Karpas-422 (cell line): ENCODE measurements at regions not wholly inside any gene's neighbourhood (a gene's known extent, or its start where the extent isn't known, plus 50 kb on each side); places are given as distances from the start of the nearest gene placed in this dataset.

Experiments
- DNase-seq: peaks from one replicate; pipeline ENCODE4 v3.0.0-alpha.2; 2015
- H2AFZ ChIP-seq: fragments of 200-600 bp; sonication (generic); 2 replicates; pipeline ENCODE4 v1.6.1; 2014; ENCODE audit warnings: antibody characterized with exemption, low read length, mixed read lengths
- H3K27ac ChIP-seq: fragments of 200-600 bp; sonication (generic); 2 replicates; pipeline ENCODE4 v1.5.1; 2014; ENCODE audit warnings: mild to moderate bottlenecking, low read length, moderate library complexity
- H3K27me3 ChIP-seq: fragments of 200-600 bp; sonication (generic); 2 replicates; pipeline ENCODE4 v1.6.1; 2014; ENCODE audit warnings: low read length, mixed read lengths
- H3K36me3 ChIP-seq: fragments of 200-600 bp; sonication (generic); 2 replicates; pipeline ENCODE4 v1.6.1; 2014; ENCODE audit warnings: low read length, mixed read lengths; ENCODE audit not compliant: insufficient read depth
- H3K4me1 ChIP-seq: fragments of 200-600 bp; sonication (generic); 2 replicates; pipeline ENCODE4 v1.6.1; 2014; ENCODE audit warnings: mild to moderate bottlenecking, low read length, mixed read lengths
- H3K4me2 ChIP-seq: fragments of 200-600 bp; sonication (generic); 2 replicates; pipeline ENCODE4 v1.6.1; 2014; ENCODE audit warnings: low read length, low read depth, mild to moderate bottlenecking; ENCODE audit not compliant: poor library complexity, severe bottlenecking
- H3K4me3 ChIP-seq: fragments of 200-600 bp; sonication (generic); 2 replicates; pipeline ENCODE4 v1.5.1; 2014; ENCODE audit warnings: mild to moderate bottlenecking, antibody characterized with exemption, low read length, mixed read lengths
- H3K79me2 ChIP-seq: fragments of 200-600 bp; sonication (generic); 2 replicates; pipeline ENCODE4 v1.6.1; 2014; ENCODE audit warnings: mild to moderate bottlenecking, low read length, mixed read lengths
- H3K9ac ChIP-seq: fragments of 200-600 bp; sonication (generic); 2 replicates; pipeline ENCODE4 v1.6.0; 2014; ENCODE audit warnings: low read length
- H3K9me2 ChIP-seq: fragments of 200-600 bp; sonication (generic), shearing (Covaris generic); replicated peaks from 2 replicates; pipeline ENCODE4 v1.6.0; 2014; ENCODE audit warnings: mild to moderate bottlenecking, low read length, moderate library complexity; ENCODE audit not compliant: insufficient read depth
- H3K9me3 ChIP-seq: fragments of 300-700, 200-600 bp; sonication (generic); 2 replicates; pipeline ENCODE4 v1.6.1; 2014; ENCODE audit warnings: low read length, mixed read lengths
- H4K20me1 ChIP-seq: fragments of 200-600 bp; sonication (generic); 2 replicates; pipeline ENCODE4 v1.6.1; 2014; ENCODE audit warnings: mild to moderate bottlenecking, antibody characterized with exemption, low read length, low read depth; ENCODE audit not compliant: insufficient read depth

GRCh38 chr4:188495169-188495568 lies 355.9 kb downstream of the TRIML1 start:
- DNase-seq = no peak
- Histone ChIP-seq H3K4me1 (no peaks in the 10 kb centered on the region), H3K9ac (no peak overlapping the region), H3K9me2 (no peaks in the 10 kb centered on the region), H3K27me3 (no peaks in the 10 kb centered on the region), H3K9me3 (no peaks in the 10 kb centered on the region), H3K4me2 (no peak overlapping the region), H4K20me1 (no peaks in the 10 kb centered on the region), H3K27ac (no peak overlapping the region), H3K79me2 (no peaks in the 10 kb centered on the region), H3K4me3 (no peak overlapping the region), H3K36me3 (no peaks in the 10 kb centered on the region), H2AFZ (no peak overlapping the region)

GRCh38 chr4:188511431-188511830 lies 372.2 kb downstream of the TRIML1 start:
- H3K9me3 ChIP-seq = no peaks in the 10 kb centered on the region
- H3K36me3 ChIP-seq = no peaks in the 10 kb centered on the region
- no peak for DNase-seq
- H2AFZ ChIP-seq = no peak overlapping the region
- H3K27ac ChIP-seq = no peak overlapping the region
- no peaks in the 10 kb centered on the region for H3K4me1 ChIP-seq
- no peaks in the 10 kb centered on the region for H3K79me2 ChIP-seq
- H3K9me2 ChIP-seq = no peaks in the 10 kb centered on the region
- no peak overlapping the region for H3K4me3 ChIP-seq
- no peaks in the 10 kb centered on the region for H3K27me3 ChIP-seq
- H4K20me1 ChIP-seq = no peaks in the 10 kb centered on the region
- no peak overlapping the region for H3K9ac ChIP-seq
- H3K4me2 ChIP-seq = no peak overlapping the region

GRCh38 chr4:188532751-188533150 lies 393.5 kb downstream of the TRIML1 start:
- Histone ChIP-seq H3K9me3 (no peaks in the 10 kb centered on the region), H3K4me2 (no peak overlapping the region), H3K9me2 (no peaks in the 10 kb centered on the region), H2AFZ (no peak overlapping the region), H3K4me3 (no peak overlapping the region), H3K27me3 (no peaks in the 10 kb centered on the region), H3K9ac (no peak overlapping the region), H3K36me3 (no peaks in the 10 kb centered on the region), H3K27ac (no peak overlapping the region), H3K79me2 (no peaks in the 10 kb centered on the region), H3K4me1 (no peaks in the 10 kb centered on the region), H4K20me1 (no peaks in the 10 kb centered on the region)
- DNase-seq = no peak

GRCh38 chr4:188534297-188534696 lies 395.1 kb downstream of the TRIML1 start:
- H3K9ac ChIP-seq = no peak overlapping the region
- no peaks in the 10 kb centered on the region for H3K9me3 ChIP-seq
- H3K79me2 ChIP-seq = no peaks in the 10 kb centered on the region
- H3K4me3 ChIP-seq = no peak overlapping the region
- no peaks in the 10 kb centered on the region for H3K36me3 ChIP-seq
- H3K4me2 ChIP-seq = no peak overlapping the region
- no peaks in the 10 kb centered on the region for H4K20me1 ChIP-seq
- DNase-seq = no peak
- H3K4me1 ChIP-seq = no peaks in the 10 kb centered on the region
- H3K27ac ChIP-seq = no peak overlapping the region
- no peaks in the 10 kb centered on the region for H3K9me2 ChIP-seq
- H3K27me3 ChIP-seq = no peaks in the 10 kb centered on the region
- H2AFZ ChIP-seq = no peak overlapping the region

GRCh38 chr4:188534917-188535316 lies 395.7 kb downstream of the TRIML1 start:
- H2AFZ ChIP-seq = no peak overlapping the region

GRCh38 chr4:188536826-188537225 lies 397.6 kb downstream of the TRIML1 start:
- H3K4me1 ChIP-seq = no peaks in the 10 kb centered on the region
- H3K9me3 ChIP-seq = no peaks in the 10 kb centered on the region
- H4K20me1 ChIP-seq = no peaks in the 10 kb centered on the region
- H3K27ac ChIP-seq = no peak overlapping the region
- DNase-seq = no peak
- no peak overlapping the region for H2AFZ ChIP-seq
- no peaks in the 10 kb centered on the region for H3K79me2 ChIP-seq
- H3K9me2 ChIP-seq = no peaks in the 10 kb centered on the region
- no peaks in the 10 kb centered on the region for H3K36me3 ChIP-seq
- H3K9ac ChIP-seq = no peak overlapping the region
- H3K27me3 ChIP-seq = no peaks in the 10 kb centered on the region
- no peak overlapping the region for H3K4me3 ChIP-seq
- no peak overlapping the region for H3K4me2 ChIP-seq

More at GRCh38 chr4:188534917-188535316, 395.7 kb downstream of the TRIML1 start:
- Histone ChIP-seq H3K9ac (no peak overlapping the region), H3K4me3 (no peak overlapping the region), H3K27ac (no peak overlapping the region), H3K4me2 (no peak overlapping the region), H4K20me1 (no peaks in the 10 kb centered on the region), H3K27me3 (no peaks in the 10 kb centered on the region), H3K36me3 (no peaks in the 10 kb centered on the region), H3K9me2 (no peaks in the 10 kb centered on the region), H3K4me1 (no peaks in the 10 kb centered on the region), H3K79me2 (no peaks in the 10 kb centered on the region), H3K9me3 (no peaks in the 10 kb centered on the region)
- DNase-seq = no peak

- Histone ChIP-seq H3K4me1 (no peaks in the 10 kb centered on the region), H3K9me2 (no peaks in the 10 kb centered on the region), H3K27ac (no peak overlapping the region), H3K9me3 (no peaks in the 10 kb centered on the region), H2AFZ (no peak overlapping the region), H4K20me1 (no peaks in the 10 kb centered on the region), H3K27me3 (no peaks in the 10 kb centered on the region), H3K4me3 (no peak overlapping the region), H3K36me3 (no peaks in the 10 kb centered on the region), H3K79me2 (no peaks in the 10 kb centered on the region), H3K4me2 (no peak overlapping the region), H3K9ac (no peak overlapping the region)
- no peak for DNase-seq
Measured at GRCh38 chr4:188550296-188550695, 411.1 kb downstream of the TRIML1 start.

- no peak overlapping the region for H3K4me3 ChIP-seq
- no peaks in the 10 kb centered on the region for H3K27me3 ChIP-seq
- no peak for DNase-seq
- no peaks in the 10 kb centered on the region for H4K20me1 ChIP-seq
- no peaks in the 10 kb centered on the region for H3K9me3 ChIP-seq
- no peak overlapping the region for H3K9ac ChIP-seq
- no peaks in the 10 kb centered on the region for H3K36me3 ChIP-seq
- H3K4me1 ChIP-seq = no peaks in the 10 kb centered on the region
- no peak overlapping the region for H3K4me2 ChIP-seq
- H3K9me2 ChIP-seq = no peaks in the 10 kb centered on the region
- H3K79me2 ChIP-seq = no peaks in the 10 kb centered on the region
- no peak overlapping the region for H3K27ac ChIP-seq
- no peak overlapping the region for H2AFZ ChIP-seq
Measured at GRCh38 chr4:188551156-188551555, 411.9 kb downstream of the TRIML1 start.

GRCh38 chr4:188552741-188553275 lies 413.6 kb downstream of the TRIML1 start:
- Histone ChIP-seq H3K4me2 (no peak overlapping the region), H3K9me3 (no peaks in the 10 kb centered on the region), H3K9me2 (no peaks in the 10 kb centered on the region), H3K9ac (no peak overlapping the region), H3K4me3 (no peak overlapping the region), H3K4me1 (no peaks in the 10 kb centered on the region), H3K79me2 (no peaks in the 10 kb centered on the region), H3K36me3 (no peaks in the 10 kb centered on the region), H3K27me3 (no peaks in the 10 kb centered on the region), H3K27ac (no peak overlapping the region), H2AFZ (no peak overlapping the region), H4K20me1 (no peaks in the 10 kb centered on the region)
- no peak for DNase-seq
